OCI-LY3 (cell line): ENCODE measurements at regions not wholly inside any gene's neighbourhood (a gene's known extent, or its start where the extent isn't known, plus 50 kb on each side); places are given as distances from the start of the nearest gene placed in this dataset.

Experiments used
- EZH2phosphoT487 ChIP-seq: fragments of 200-600 bp; shearing (Covaris generic); IDR thresholded peaks from 2 replicates; pipeline ENCODE4 v1.6.1; 2018; ENCODE audit warnings: antibody characterized with exemption, mixed run types, low read depth
- TF ChIP-seq, protein P1 (sequence below): fragments of 200-600, 300-600 bp; sonication (generic); IDR thresholded peaks from 2 replicates; pipeline ENCODE4 v1.5.1; 2014; ENCODE audit warnings: antibody characterized with exemption, low read length, low read depth

DNA sequence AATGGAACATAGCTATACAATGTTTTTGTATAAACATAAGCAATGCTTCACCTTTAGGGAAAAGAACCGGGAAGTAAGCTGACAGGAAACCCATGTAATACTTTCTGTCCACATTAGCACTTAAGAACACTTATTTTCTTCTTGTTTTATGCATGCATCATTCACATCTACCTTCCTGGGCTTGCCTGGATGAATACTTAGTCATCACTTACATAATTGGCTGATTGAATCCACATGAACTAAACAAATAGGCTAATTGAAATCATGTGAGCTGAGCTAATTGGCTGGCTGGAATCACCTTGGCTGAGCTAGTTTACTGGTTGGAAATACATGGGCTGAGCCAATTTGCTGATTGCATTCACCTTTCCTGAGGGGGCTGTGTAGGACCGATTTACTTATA is 78.8 kb downstream of the ZNF726 start:
- TF ChIP-seq, protein P1, sequence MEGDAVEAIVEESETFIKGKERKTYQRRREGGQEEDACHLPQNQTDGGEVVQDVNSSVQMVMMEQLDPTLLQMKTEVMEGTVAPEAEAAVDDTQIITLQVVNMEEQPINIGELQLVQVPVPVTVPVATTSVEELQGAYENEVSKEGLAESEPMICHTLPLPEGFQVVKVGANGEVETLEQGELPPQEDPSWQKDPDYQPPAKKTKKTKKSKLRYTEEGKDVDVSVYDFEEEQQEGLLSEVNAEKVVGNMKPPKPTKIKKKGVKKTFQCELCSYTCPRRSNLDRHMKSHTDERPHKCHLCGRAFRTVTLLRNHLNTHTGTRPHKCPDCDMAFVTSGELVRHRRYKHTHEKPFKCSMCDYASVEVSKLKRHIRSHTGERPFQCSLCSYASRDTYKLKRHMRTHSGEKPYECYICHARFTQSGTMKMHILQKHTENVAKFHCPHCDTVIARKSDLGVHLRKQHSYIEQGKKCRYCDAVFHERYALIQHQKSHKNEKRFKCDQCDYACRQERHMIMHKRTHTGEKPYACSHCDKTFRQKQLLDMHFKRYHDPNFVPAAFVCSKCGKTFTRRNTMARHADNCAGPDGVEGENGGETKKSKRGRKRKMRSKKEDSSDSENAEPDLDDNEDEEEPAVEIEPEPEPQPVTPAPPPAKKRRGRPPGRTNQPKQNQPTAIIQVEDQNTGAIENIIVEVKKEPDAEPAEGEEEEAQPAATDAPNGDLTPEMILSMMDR: no peak
- TF ChIP-seq EZH2phosphoT487: no peak
